HG02970 (cell line): ENCODE measurements at regions not wholly inside any gene's neighbourhood (a gene's known extent, or its start where the extent isn't known, plus 50 kb on each side); places are given as distances from the start of the nearest gene placed in this dataset.

Experiments used
- ATAC-seq: cut with Tn5 transposase; IDR thresholded peaks from one replicate; pipeline ENCODE4 v1.9.1; 2021; ENCODE audit warnings: mild to moderate bottlenecking, moderate library complexity, moderate number of reproducible peaks; ENCODE audit not compliant: unreplicated experiment, low FRiP score

GRCh38 chr14:34184126-34184525 lies 233.3 kb upstream of the EGLN3 start:
- ATAC-seq: no peak

DNA sequence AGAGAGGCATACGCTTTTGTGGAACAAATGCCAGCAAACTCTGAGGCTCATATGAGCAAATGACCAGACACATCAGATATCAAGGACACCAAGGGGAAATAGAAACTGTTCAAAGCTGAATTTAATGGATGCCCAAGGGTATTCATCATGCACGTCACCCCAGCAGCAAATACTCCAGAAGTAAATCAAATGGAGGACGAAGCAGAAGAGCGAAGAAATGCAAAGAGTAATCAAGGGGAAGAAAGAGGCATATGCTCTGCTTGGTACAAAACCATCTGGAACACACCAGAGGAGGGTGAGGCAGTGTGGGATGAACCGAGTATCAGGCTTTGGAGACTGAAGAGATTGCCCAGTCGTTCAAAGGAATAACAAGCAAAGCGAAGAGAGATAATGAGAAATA lies 232.6 kb upstream of the EGLN3 start:
- no peak for ATAC-seq

GRCh38 chr14:34181338-34181737 lies 230.5 kb upstream of the EGLN3 start:
- no peak for ATAC-seq

GRCh38 chr14:34180869-34181268 lies 230.0 kb upstream of the EGLN3 start:
- no peak for ATAC-seq

GRCh38 chr14:34180434-34180833 lies 229.6 kb upstream of the EGLN3 start:
- no peak for ATAC-seq

- no peak for ATAC-seq
Observed at GRCh38 chr14:34179727-34180126, 228.9 kb upstream of the EGLN3 start.

DNA sequence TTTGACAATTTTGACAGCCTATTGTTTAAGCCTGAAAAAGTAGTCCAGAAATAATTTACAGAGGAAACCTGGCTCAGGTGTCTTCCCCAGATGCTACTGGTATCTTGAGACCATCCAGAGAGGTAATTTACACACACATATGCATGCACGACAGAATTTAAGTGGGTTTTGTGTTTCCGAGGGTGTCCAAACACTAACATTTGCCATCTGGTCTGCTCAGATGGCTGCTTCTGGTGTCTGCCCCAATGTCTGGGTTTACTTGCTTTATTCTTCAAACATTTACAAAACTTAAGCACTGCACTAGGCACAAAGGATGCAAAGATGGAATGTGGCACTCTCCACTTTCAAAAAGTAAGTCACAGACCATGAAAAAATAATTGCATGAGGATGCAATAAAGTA lies 226.6 kb upstream of the EGLN3 start:
- ATAC-seq: no peak

GRCh38 chr14:34175574-34175973 lies 224.7 kb upstream of the EGLN3 start:
- ATAC-seq: no peak

DNA sequence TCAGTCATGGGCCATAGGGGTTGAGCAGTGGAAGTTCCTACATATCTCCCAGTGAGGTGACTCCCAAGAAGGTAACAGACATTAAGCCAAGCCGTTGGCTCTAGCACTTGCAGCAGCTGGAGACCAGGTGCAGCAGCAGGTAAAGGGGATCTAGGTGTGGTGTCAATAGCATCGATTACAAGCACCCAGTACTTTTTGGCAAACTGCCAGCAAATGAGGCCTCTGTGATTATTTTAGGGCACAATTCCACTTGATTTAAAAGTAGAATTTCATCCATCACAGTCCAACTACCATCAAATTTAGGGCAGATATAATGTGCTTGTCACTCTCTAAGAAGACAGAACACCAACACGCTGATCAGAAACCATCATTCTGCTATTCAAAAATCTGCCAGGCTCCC lies 224.1 kb upstream of the EGLN3 start:
- ATAC-seq: no peak

GRCh38 chr14:34173916-34174315 lies 223.0 kb upstream of the EGLN3 start:
- ATAC-seq: no peak

- ATAC-seq: no peak
Observed at GRCh38 chr14:34172550-34173368, 221.9 kb upstream of the EGLN3 start.

DNA sequence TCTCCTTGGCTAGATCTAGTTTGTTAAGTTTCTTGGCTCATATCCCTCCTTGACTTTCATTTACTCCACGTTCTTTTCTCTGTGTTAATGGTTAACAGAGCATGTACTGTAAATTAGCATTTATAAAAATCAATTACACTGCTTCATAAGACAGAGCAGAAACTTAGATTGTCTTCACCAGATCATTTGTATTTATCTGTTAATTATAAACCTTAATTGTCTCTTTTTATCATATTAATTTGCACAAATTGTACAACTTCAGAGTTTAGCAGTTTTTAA lies 221.2 kb upstream of the EGLN3 start:
- no peak for ATAC-seq

DNA sequence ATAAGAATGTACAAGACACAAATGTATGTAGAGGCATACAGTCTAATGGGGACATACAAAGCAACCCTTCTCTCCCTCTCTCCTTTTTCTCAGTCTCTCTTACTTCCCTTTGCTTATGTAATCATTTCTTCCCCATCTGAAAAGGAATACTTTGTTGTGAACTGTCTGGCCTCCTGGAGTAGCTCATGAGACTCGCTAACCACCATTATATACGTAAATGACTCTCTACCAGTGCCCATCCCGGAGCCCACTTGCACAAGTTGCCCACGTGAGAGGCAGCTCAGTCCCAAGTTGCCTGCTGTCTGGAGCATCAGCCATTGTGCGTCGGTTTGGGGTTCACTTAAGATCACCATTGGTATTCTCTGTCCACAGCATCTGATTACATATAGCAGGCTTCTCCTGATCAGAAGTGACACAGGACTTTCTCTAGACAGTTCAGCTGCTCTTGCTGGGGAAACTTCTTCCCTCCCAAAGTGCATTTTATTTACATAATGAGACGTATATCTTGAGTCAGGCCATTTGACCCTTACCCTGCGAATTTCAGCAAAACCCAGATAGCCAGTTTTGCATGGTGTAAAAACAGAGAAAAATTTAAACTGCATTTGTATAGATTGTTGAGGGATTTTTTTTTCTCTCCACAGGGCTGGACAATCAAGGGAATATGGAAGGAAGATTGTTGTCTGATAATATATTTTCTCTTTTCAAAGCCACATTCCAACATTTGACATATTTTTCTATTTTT lies 220.7 kb upstream of the EGLN3 start:
- ATAC-seq: no peak

DNA sequence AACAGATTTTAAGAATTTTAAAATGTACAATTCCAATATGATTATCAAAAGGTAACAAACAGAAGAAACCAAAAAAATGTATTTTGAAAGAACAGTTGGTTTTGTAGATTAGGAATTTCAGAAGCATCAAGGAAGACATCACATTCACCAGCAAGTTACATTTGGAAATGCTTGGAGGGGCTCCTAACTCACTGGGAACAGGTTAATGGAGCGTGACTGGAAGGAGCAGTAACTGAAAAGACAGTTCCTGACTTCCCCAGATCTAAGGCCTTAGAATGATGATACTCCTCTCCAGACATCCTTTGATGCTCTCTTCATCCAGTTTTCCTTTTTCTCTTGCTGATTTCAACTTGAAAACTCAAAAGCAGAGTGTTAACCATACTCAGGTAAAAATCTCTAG lies 220.0 kb upstream of the EGLN3 start:
- ATAC-seq: no peak

GRCh38 chr14:34169561-34169960 lies 218.7 kb upstream of the EGLN3 start:
- ATAC-seq: no peak

- no peak for ATAC-seq
Observed at GRCh38 chr14:34168656-34169055, 217.8 kb upstream of the EGLN3 start.

- ATAC-seq: no peak
Observed at GRCh38 chr14:34165847-34166350, 215.0 kb upstream of the EGLN3 start.

GRCh38 chr14:34164162-34164864 lies 213.4 kb upstream of the EGLN3 start:
- ATAC-seq: no peak

- no peak for ATAC-seq
Observed at GRCh38 chr14:34161351-34162082, 210.6 kb upstream of the EGLN3 start.

DNA sequence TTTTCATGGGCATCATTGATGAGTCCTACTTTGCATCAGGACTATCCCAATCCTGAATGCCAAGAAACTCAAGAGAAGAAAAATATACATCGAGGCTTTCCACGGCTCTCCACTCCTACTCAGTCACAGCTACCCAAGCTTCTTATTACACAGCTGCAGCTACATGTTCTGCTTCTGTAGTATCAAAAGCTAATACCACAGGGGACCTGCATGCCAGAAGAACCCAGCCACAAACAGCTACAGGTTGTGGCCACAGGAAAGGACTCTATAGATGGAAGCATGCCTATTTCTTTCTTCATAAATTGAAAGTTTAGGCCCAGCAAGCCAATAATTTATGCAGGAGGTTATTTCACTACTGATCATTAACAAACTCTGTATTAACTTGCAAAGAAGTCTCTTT lies 209.7 kb upstream of the EGLN3 start:
- no peak for ATAC-seq

- no peak for ATAC-seq
Observed at GRCh38 chr14:34157651-34158050, 206.8 kb upstream of the EGLN3 start.
